ENCODE measurements at regions not wholly inside any gene's neighbourhood (a gene's known extent, or its start where the extent isn't known, plus 50 kb on each side); places are given as distances from the start of the nearest gene placed in this dataset.
"Not testable (repeated sequence)": the region's sequence is repeated elsewhere in the genome, so short reads cannot be mapped to it uniquely, and the experiment has no call there.

DNA sequence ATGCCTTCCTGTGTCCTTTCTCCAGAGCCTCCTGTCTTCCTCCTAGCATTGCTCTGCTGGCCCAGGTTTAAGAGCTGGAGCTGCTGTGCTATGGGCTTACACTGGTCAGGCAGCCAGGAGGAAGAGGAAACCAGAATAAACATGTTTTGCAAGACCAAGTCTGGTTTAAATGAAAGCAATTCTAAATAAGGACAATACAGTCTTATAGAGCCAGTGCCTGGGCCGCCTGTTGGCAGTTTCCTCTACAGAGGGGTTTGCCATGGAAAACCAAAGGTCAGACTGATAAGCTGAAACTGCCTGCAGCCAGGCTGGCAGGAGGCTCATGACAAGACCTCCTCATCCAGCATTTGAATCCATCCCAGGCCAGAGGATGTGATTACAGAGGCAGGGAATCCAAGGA, 92.9 kb upstream of the FGGY start:
- DNase-seq (ENCODE audit: low read depth) = peak; percentile 50

GRCh38 chr1:59206616-59207015, 90.3 kb upstream of the FGGY start:
- not testable (repeated sequence) for DNase-seq (ENCODE audit: low read depth)

DNA sequence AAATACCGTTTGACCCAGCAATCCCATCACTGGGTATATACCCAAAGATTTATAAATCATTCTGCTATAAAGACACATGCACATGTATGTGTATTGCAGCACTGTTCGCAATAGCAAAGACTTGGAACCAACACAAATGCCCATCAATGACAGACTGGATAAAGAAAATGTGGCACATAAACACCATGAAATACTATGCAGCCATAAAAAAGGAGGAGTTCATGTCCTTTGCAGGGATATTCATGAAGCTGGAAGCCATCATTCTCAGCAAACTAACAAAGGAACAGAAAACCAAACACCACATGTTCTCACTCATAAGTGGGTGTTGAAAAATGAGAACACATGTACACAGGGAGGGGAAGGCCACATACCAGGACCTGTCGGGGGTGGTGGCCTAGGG, 86.5 kb upstream of the FGGY start:
- not testable (repeated sequence) for DNase-seq (ENCODE audit: low read depth)

DNA sequence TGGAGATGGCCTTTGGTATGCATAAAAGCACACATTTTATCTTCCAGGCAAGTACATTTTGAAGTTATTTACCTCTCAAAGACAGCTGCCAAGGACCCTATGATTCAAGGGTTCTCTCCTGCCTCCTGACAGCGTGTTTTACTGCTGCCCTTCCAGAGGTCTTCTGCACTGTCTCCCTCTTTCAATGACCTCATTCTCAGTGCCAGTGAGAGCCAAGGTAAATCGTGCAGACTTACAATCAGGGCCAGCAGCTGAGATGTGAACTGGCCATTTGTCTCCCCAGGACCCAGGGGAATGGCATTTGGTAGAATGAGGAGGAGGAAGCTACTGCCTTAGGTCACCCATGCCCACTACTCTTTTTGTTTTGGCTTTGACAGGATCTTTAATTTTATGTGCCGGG, 84.2 kb upstream of the FGGY start:
- DNase-seq (ENCODE audit: low read depth) = no peak

DNA sequence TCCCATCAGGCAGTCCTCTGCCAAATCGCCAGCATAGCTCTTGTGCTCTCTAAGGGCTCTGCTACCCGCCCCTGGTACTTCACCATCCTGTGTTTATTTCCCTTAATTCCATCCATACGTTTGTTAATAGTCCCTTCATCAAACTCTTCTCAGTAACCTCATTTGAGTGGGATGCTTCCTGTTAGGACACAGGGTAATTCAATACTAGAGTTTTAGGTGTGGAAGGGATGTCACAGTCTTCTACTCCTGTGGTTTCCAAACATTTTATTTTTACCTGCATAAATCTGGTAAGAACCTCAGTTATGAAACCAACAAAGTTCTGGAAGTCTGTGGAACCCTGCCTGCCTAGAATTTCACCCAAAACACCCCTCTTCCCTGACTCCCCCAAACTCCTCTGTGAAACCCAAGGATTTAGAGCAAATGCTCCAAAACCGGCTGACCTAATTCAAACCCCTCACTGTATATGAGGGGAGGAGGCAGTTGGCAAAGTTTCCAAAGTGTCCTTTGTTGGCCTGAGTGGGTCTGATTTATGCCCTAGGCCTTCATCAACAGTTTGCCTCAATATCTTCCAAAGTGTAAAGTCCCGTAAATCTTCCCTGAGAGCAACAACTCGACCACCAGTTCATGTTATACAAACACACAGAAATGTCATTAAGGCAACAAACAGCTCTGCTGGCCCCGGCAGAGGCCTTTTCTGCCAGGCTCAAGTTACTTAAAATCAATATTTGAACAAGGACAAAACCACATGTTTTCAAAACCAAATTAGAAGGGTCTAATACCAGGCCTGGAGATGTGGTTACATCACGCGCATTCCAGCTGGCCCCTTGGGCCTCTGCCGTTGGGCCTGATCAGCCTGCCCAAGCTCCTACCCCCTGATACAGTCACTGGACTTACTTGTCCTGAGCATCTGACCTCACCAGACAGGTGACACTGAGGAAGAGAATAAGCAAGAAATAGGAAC, 82.4 kb upstream of the FGGY start:
- no peak for DNase-seq (ENCODE audit: low read depth)

- DNase-seq (ENCODE audit: low read depth) = no peak
These were observed 81.1 kb upstream of the FGGY start for GRCh38 chr1:59215766-59216291.

DNA sequence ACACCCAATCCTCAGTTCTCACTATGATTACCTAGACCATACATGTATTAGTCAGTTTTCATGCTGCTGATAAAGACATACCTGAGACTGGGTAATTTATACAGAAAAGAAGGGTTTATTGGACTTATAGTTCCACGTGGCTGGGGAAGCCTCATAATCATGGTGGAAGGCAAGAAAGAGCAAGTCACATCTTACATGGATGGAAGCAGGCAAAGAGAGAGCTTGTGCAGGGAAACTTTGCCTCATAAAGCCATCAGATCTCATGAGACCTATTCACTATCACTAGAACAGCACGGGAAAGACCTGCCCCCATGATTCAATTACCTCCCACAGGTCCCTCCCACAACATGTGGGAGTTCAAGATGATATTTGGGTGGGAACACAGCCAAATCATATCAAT, 79.5 kb upstream of the FGGY start:
- DNase-seq (ENCODE audit: low read depth) = not testable (repeated sequence)

DNA sequence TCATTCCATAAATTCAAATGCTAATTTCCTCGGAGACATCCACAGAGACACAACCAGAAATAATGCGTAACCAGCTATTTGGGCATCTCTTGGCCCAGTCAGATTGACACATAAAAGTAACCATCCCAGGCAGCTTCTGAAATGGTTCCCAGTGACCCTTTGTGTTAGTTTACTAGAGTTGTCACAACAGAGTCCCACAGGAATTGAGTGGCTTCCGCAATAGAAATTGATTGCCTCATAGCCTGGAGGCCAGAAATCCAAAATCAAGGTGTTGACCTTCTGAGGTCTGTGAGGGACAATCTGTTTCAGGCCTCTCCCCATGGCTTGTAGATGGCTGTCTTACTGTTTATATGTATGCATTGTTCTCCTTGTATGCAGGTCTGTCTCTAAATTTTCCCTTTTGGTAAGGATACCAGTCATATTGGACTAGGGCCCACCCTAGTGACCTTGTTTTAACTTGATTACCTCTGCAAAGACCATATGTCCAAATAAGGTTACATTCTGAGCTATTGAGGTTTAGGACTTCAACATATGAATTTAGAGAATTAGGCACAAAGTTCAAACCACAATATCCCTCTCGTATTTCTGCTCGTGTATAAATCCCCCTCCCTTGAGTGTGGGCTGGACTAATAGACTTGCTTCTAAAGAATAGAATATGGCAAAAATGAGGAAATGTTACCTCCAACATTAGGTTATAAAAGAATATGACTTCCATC, 78.2 kb upstream of the FGGY start:
- peak; percentile 25 for DNase-seq (ENCODE audit: low read depth)

GRCh38 chr1:59219916-59220315, 77.0 kb upstream of the FGGY start:
- no peak for DNase-seq (ENCODE audit: low read depth)

- peak; percentile 69 for DNase-seq (ENCODE audit: low read depth)
These were observed 76.5 kb upstream of the FGGY start for GRCh38 chr1:59220356-59220755.

GRCh38 chr1:59223198-59223597, 73.7 kb upstream of the FGGY start:
- DNase-seq (ENCODE audit: low read depth) = no peak

DNA sequence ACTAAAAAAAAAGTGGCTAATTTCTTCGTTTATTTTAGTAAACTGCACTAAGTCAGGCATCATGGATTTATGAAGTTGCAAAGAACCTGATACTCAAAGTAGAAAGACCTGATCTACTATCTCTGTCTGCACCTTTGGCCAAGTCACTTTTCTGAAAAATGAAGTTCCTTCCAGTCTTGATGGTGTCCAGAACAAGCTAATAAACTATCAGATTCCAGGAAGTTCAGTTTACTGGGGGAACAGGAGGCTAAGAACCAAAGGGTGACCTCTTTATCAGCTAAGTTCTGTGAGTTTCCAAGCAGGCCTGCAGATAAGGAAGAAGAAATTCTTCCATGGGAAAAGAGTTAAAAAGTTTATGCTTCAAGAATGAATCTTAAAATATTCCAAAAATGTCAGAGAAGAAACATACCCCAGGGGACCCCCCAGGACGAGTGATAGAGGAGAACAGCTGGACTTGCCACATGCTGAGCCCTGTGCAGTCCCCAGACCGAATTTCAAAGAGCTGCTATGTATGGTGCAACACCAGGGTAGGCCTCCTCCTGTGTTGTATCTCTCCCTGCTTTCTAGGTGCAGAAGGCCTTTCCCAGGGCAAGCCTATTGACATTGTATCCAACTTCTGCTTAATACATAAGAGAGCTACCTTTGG, 72.8 kb upstream of the FGGY start:
- no peak for DNase-seq (ENCODE audit: low read depth)

GRCh38 chr1:59225594-59226316, 71.1 kb upstream of the FGGY start:
- no peak for DNase-seq (ENCODE audit: low read depth)

DNA sequence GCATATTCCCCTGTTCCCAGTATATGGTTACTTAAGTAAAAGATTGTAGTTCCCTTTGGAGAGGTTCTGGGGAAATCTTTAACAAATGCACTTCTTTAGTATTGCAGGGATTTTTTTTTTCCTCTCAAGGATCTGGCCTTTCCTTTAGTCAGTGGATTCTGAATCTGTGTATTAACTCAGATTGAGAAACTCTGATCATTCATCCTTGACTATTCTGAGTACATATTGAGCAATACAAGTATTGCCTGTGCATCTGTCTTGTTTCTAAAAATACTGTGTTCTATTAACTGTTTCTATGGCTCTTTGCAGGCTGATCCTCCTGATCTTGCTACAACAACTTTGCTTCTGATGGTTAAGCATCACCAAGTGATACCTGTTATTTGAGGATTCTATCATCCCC, 67.8 kb upstream of the FGGY start:
- no peak for DNase-seq (ENCODE audit: low read depth)

DNA sequence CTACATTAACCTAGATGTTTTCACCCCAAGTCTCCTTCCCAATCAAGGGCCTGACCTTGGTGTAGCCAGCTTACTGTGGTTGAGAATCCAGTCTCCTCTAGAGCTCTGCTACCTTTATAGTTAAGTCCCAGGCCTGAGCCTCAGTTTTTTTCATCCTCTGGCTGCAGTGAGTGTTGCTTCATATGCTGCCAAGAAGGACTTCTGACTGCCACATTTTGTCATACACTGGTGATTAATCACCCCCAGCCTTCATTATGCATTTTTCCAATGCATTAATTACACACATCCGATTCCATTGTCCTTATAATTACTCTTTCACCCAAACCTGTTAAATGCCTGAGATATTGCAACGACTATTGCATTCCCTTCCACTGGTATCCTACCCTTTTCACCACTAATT, 66.3 kb upstream of the FGGY start:
- DNase-seq (ENCODE audit: low read depth) = no peak

DNA sequence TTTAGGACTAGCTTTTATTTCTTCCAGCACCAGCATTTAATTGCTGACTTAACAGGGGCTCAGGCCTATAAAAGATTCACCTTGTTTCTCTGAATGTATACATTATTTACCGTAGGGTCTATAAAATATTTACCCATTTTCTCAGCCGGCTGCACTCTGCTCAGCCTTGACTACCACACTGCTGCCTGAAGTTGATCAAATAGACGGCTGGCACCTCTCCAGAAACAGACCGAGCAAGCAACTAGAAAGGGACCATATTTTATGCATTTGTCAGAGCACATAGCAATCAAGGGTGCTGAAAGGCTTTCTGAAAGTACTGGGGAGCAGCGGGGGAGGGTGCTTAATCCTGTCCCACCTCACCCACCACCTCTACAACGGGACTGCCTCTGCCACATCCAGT, 64.7 kb upstream of the FGGY start:
- no peak for DNase-seq (ENCODE audit: low read depth)

- no peak for DNase-seq (ENCODE audit: low read depth)
These were observed 63.5 kb upstream of the FGGY start for GRCh38 chr1:59233444-59233843.

- DNase-seq (ENCODE audit: low read depth) = no peak
These were observed 60.0 kb upstream of the FGGY start for GRCh38 chr1:59236721-59237545.

GRCh38 chr1:59237900-59238299, 59.0 kb upstream of the FGGY start:
- no peak for DNase-seq (ENCODE audit: low read depth)

DNA sequence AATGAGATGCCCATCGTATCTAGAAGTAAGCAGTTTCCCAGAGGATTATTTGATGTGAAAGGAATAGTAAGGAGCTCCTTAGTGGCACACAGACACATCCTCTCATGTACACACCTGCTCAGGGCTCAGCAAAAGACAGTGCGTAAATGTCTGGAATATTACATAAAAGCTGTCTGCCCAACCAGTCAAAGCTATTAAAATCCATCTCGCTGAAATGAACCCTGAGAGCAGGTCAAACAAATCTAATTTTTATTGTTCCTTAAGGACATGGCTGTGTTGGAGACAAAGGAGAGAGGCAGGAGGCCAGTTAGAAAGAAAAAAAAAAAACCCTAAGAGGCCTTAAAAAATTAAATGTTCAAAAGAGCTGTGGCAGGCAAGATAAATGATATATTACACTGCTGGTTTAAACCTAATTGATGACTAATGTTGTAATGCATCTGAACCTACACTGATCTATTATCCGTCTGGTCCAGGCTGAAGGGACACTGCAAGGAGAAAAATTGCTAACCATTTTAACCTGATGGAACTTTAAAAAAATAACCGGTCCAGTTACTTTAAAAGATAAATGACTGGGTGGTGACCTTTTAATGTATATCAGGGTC, 58.5 kb upstream of the FGGY start:
- DNase-seq (ENCODE audit: low read depth) = no peak
